CD4-positive, alpha-beta T cell treated with Interleukin-4 for 1 hour (primary cell): ENCODE measurements at regions not wholly inside any gene's neighbourhood (a gene's known extent, or its start where the extent isn't known, plus 50 kb on each side); places are given as distances from the start of the nearest gene placed in this dataset.
"Not testable (repeated sequence)": the region's sequence is repeated elsewhere in the genome, so short reads cannot be mapped to it uniquely, and the experiment has no call there.

Source experiments
- DNase-seq, 2 donors: peaks; one replicate each; pipeline ENCODE4 v3.0.0-alpha.2; 2020 to 2022

DNA sequence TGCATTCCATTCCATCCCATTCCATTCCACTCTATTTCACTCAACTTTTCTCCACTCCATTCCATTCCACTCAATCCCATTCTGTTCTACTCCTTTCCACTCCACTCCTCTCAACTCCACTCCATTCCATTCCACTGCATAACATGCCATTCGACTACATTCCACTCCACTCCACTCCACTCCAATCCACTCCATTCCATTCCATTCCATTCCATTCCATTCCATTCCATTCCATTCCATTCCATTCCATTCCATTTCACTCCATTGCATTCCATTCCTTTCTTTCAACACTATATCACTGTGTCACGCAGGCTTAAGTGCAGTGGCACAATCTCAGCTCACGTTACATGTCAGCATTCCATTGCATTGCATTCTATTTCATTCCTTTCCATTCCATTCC is 1430.4 kb downstream of the TSPY10 start:
- not testable (repeated sequence) for DNase-seq

DNA sequence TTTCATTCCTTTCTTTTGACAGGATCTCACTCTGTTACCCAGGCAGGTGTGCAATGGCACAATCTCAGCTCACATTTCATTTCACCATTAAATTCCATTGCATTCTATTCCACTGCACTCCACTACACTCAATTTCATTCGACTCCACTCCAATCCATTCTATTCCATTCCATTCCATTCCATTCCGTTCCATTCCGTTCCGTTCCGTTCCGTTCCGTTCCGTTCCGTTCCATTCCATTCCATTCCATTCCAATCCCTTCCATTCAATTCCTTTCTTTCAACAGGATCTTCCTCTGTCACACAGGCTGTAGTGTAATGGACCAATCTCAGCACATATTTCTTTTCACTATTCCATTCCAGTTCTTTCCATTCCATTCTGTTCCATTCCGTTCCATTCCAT is 1445.7 kb downstream of the TSPY10 start:
- no peak for DNase-seq

DNA sequence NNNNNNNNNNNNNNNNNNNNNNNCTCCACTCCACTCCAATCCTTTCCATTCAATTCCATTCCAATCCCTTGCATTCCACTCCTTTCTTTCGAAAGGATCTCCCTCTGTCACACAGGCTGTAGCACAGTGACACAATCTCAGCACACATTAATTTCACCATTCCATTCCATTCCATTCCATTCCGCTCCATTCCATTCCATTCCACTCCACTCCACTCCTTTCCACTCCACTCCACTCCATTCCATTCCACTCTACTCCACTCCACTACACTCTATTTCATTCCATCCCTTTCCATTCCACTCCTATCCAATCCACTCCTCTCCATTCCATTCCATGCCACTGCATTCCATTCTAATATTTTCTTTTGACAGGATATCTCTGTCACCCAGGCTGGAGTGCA is 1459.0 kb downstream of the TSPY10 start:
- DNase-seq = no peak

DNA sequence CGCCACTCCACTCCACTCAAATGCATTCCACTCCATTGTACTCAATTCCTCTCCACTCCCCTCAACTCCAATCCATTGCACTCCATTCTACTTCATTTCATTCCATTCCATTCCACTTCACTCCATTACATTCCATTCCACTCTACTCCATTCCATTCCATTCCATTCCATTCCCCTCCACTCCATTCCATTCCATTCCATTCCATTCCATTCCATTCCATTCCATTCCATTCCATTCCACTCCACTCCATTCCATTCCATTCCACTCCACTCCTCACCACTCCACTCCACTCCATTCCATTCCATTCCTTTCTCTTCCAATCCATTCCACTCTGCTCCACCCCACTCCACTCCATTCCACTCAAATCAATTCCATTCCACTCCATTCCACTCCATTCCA is 1459.9 kb downstream of the TSPY10 start:
- DNase-seq = no peak

DNA sequence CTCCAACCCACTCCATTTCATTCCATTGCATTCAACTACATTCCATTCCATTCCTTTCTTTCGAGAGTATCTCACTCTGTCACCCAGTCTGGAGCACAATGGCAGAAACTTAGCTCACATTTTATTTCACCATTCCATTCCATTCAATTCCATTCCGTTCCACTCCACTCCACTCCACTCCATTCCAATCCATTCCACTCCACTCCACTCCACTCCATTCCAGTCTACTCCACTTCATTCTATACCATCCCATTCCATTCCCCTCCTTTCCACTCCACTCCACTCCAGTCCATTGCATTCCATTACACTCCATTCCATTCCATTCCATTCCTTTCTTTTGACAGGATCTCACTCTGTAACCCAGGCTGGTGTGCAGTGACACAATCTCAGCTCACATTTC is 1466.3 kb downstream of the TSPY10 start:
- no peak for DNase-seq

DNA sequence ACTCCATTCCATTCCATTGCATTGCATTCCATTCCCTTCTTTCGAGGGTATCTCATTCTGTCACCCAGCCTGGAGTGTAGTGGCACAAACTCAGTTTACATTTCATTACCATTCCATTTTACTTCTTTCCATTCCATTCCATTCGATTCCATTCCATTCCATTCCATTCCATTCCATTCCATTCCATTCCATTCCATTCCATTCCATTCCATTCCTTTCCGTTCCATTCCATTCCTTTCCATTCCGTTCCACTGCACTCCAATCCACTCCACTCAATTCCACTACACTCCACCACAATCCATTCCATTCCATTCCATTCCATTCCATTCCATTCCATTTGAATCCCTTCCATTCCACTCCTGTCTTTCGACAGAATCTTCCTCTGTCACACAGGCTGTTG is 1472.0 kb downstream of the TSPY10 start:
- DNase-seq = peak in 1 of 2 donors; percentile 5

DNA sequence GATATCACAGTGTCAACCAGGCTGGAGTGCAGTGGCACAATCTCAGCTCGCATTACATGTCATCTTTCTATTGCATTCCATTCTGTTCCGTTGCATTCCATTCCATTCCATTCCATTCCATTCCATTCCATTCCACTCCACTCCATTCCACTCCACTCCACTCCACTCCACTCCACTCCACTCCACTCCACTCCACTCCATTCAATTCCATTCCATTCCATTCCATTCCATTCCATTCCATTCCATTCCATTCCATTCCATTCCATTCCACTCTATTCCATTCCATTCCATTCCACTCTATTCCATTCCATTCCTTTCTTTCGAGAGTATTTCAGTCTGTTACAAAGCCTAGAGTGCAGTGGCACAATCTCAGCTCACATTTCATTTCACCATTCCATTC is 1486.5 kb downstream of the TSPY10 start:
- not testable (repeated sequence) for DNase-seq

DNA sequence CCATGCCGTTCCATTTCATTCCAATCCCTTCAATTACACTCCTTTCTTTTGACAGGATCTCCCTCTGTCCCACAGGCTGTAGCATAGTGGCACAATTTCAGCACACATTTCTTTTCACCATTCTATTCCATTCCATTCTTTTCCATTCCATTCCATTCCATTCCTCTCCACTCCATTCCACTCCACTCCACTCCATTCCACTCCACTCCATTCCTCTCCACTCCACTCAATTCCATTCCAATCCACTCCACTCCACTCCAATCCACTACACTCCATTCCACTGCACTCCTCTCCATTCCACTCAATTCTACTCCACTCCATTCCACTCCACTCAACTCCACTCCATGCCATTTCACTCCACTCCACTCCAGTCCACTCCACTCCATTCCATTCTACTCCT is 1495.1 kb downstream of the TSPY10 start:
- no peak for DNase-seq

DNA sequence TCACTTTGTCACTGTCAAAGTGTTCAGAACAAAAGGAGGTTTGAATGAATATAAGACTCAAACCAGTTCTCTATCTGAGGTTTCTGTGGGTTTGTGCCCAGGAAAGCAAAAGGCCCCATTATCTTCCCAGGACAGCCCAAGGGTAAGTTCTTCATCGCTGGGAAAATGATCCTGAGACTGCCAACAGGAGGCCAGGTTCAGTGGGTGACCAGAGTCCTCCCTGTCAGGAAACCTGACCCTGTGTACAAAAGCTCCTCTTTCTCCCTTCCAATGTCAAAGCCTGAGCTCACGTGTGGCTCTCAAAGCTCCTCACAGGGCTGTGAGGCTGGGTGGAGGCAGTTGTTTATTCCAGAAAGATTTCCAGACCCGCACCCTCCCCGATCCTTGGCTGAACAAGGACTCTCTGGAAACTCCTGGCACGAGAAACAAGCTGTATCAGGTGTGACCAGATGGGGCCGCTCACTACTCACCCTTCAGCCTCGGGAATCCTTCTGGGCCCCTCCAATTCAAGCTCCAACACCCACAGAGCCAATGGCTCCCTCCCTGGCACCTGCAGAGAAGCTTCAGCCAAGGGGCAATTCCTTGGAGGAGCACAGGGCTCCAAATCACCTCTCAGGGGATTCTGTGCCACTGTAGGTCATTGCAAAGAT is 1516.7 kb downstream of the TSPY10 start:
- DNase-seq = no peak

DNA sequence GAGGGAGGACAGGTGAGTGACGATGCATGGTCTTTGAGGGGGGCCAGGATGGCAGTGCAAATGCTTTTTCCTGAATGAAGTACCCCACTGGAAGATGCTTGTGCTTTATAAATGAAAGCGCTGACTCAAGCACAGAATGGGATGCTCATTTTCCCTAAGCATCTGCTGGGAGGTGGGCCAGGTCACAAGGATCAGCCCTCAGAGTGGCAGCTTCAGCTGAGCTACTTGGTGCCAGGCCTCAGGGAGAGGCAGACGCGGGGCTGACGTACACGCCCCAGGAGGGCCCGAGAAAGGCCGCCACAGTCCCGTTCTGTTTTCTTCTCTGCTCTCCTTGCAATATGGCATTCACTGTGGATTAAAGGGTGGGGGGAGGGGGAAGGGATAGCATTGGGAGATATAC is 1535.8 kb downstream of the TSPY10 start:
- no peak for DNase-seq

DNA sequence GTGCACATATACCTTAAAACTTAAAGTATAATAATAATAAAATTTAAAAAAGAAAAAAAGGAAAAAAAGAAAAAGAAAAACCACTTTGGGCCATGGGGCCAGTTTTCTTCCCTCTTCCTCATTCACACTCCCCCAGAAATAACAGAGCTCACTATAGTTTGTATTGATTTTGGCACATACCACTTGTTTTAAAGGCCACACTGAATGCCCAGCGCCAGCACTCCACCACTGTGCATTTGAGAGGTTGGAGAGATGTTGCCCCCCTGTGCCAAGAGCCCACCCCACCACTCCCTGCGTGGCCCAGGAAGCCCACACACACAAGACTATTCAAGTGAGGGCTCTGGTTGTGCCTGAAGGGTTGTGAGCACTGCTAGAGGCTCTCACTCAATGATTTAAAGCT is 1536.3 kb downstream of the TSPY10 start:
- no peak for DNase-seq

DNA sequence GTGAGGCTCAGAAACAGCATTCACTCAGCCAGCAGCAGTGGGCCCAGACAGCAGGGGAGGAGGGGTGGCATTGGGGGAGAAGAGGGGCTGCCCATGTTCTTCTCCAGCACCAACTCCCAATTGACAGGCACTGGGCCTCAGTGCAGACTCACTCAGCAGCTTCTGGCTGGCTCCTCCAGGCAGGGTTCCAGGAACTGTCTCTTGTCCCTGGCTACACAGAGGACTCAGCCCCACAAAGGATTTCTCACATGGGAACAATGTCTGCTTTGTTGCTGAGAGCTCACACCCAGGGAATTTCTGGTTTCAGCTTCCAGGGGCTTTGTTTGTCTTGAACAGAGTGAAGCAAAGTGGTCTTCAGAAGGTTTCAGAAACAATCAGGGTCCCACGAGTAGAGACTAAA is 1536.7 kb downstream of the TSPY10 start:
- DNase-seq = no peak

DNA sequence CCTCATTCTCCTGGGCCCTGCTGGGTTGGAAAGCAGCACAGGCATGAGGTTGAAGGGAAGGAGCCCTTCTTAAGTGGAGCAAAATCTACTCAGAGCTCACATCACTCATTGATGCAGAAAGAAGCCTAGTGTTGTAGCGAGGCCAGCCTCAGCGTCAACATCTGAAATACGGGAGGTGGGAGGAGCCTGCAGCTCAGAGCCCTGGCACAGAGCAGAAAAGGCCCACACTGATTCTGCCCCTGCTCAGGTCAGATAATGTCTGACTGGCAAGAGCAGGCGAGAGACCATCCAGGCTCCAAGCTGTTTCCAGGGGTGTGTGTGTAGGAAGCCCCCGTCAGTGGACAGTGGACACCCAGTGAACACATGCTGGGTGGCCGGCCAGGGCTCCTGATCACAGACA is 1541.6 kb downstream of the TSPY10 start:
- DNase-seq = no peak

DNA sequence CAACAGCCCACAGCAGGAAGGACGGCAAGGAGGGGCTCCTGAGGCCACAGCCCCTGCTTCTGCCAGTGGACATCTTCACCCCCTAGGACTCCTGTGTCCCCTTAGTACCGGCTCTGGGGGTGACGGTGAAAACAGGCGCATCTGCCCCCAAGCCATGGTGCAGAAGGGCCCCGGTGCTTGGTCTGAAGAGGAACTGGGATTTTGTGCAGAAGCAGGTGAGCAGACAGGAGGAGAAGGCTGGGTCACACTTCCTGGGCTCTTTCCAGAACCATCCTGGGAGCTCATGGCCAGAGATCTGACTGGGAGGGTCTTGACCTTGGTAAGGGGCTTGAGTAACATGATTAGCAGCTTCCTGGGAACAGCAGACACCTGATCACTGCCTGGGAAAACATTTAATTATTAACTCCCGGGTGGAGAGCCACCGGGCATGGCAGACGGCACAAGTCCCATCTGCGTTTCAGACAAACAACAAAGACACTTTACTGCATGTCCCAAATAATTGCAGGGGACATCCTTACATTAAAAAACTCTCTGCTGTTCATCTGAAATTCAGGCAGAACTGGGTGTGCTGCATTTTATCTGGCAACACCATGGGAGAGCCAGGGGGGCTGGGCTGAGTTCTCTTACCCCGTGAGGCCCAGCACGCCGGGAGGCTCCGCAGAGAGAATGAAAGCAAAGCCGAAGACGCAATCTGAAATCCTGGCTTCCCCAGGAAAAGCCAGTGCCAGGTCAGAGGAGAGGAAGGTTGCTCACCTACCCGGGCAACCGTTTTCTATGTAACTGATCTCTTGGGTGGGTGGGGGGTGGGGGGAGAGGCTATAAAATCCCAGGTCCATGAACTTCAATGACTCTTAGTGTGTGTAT is 1542.8 kb downstream of the TSPY10 start:
- DNase-seq = no peak

DNA sequence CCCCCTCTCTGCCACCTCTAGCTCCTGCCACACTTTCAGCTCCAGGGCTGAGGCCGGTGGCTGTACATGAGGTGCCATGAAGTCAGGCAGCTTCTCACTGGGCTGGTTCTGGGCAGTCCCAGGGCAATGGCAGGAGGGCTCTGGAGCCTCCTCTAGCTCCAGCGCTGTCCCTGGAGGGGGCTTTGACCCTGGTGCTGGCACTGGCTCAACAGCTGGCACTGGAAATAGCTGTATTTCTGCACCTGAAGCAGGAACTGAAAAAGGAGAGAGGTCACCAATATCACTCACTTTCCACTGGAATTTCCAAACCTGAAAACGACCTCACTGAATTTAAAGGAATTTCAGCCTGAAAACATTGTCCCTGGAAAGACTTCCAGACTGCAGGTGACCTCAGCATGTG is 1558.1 kb downstream of the TSPY10 start:
- not testable (repeated sequence) for DNase-seq

DNA sequence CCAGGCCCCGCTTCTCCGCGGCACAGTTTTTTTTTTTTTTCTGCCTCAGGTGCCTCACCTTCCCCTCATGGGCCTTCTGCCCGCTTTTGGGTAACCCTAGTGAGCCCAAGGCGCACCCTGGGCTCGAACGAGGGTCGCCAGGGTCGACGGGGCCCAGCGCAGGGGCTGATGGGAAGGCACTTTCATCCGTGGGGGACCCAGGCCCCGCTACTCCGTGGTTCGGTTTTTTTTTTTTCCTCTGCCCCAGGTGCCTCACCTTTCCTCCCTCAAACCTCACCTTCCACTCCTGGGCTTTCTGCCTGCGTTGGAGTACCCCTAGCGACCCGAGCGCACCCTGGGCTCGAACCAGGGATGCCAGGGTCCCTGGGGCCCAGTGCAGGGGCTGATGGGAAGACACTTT is 1569.8 kb downstream of the TSPY10 start:
- DNase-seq = not testable (repeated sequence)

DNA sequence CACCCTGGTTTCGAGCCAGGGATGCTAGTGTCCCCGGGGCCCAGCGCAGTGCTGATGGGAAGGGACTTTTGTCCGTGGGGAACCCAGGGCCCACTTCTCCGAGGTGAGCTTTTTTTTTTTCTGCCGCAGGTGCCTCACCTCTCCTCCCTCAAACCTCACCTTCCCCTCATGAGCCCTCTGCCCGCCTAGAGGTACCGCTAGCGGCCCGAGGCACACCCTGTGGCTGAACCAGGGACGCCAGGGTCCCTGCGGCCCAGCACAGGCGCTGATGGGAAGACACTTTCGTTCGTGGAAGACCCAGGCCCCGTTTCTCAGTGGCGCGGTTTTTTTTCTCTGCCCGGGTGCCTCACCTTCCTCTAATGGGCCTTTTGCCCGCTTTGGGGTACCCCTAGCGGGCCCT is 1570.7 kb downstream of the TSPY10 start:
- DNase-seq = not testable (repeated sequence)

DNA sequence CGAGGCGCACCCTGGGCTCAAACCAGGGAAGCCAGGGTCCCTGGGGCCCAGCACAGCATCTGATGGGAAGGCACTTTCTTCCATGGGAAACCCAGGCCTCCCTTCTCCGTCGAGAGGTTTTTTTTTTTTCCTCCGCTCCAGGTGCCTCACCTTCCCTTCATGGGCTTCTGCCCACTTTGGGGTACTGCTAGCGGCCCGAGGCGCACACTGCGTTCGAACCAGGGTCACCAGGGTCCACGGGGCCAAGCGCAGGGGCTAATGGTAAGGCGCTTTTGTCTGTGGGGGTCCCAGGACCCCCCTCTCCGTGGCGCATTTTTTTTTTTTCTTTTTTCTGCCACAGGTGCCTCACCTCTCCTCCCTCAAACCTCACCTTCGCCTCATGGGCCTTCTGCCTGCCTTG is 1571.3 kb downstream of the TSPY10 start:
- DNase-seq = no peak

DNA sequence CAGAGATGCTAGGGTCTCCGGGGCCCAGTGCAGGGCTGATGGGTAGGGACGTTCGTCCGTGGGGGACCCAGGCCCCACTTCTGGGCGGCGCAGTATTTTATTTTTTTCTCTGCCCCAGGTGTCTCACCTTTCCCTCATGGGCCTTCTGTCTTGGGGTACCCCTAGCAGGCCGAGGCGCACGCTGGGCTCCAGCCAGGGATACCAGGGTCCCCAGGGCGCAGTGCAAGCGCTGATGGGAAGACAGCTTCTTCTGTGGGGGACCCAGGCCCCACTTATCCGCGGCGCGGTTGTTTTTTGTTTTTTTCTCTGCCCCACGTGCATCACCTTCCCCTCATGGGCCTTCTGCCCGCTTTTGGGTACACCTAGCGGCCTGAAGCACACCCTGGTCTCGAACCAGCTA is 1572.8 kb downstream of the TSPY10 start:
- not testable (repeated sequence) for DNase-seq

DNA sequence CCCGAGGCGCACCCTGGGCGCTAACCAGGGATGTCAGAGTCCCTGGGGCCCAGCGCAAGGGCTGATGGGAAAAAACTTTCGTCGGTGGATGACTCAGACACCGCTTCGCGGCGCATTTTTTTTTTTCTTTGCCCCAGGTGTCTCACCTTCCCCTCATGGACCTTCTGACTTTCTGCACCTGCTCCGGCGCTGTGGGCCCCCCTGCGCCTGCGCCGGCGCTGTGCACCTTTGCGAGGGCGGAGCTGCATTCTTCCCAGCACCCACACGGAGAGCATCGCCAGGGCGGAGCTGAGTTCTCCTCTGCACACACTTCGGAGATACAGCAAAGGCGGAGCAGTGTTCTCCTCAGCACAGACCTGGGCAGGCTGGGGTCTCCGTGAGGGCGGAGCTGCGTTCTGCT is 1575.3 kb downstream of the TSPY10 start:
- not testable (repeated sequence) for DNase-seq

DNA sequence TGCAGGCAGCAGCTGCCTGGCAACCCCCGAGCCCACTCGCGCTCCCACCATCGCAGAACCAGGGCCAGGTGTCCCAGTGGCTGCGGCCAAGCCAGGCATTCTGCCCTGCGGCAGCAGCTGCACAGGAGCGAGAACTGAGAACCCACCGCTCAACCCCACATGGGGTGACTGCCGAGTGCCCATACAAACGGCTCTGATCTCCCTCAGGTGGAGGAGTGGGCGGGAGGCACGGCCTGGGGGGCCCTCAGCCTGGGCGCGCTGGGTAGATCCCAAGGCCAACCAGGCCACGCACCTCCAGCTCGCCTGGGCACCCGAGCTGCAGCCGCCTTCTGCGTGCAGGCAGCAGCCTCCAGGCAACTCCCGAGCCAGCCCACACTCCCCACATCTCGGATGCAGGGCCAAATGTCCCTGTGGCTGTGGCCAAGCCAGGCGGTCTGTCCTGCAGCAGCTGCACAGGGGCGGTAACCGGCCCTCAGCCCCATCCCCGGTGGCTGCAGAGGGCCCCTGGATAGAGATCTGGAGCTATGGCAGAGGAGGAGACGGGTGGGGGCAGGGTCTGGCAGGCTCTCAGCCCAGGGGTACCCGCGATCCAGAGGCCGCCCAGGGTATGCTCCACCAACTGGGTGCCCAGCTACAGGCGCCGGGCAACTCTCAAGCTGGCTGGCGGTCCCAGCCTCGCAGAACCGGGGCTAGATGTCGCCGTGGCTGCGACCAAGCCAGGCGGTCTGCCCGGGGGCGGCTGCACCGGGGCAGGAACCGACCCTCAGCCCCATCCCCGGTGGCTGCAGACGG is 1579.6 kb downstream of the TSPY10 start:
- not testable (repeated sequence) for DNase-seq

DNA sequence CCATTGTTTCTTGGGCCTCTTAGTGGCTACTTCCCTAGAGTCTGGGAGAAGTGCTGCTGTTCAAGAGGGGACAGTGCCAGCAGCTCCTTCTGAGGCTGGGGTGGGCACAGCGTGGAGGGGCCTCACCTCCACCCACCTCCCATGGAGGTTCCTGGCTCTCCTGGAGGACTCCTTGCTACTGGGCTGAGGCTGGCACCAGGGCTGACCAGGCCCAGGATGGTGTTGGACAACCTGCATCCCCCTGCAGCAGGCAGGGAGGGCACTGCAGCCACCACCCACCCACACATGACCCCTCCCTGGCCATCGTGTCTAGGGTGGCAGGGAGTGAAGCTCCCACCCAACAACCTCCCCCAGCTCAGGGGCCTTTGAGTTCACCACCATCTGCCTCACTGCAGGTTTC is 1549.3 kb upstream of the USP9Y start:
- not testable (repeated sequence) for DNase-seq

DNA sequence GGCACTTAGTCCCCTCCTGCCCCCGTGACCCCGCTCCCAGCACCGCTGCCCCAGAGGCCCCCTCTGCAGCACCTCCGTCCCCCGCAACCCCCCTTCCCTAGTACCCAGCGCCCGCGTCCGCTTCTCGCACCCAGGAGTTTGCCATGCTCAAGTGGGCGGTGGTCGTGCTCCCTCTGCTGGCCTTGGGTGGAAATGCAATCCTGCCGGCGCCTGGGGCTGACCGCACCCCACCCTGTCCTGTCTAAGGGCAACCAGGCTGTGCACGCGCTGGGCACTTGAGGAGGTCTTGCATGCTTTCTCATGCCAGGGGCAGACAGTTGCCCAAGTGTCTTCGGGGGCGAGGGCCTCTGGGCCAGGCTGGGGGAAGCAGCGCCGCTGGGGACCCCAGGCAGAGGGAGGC is 1544.9 kb upstream of the USP9Y start:
- DNase-seq = not testable (repeated sequence)

DNA sequence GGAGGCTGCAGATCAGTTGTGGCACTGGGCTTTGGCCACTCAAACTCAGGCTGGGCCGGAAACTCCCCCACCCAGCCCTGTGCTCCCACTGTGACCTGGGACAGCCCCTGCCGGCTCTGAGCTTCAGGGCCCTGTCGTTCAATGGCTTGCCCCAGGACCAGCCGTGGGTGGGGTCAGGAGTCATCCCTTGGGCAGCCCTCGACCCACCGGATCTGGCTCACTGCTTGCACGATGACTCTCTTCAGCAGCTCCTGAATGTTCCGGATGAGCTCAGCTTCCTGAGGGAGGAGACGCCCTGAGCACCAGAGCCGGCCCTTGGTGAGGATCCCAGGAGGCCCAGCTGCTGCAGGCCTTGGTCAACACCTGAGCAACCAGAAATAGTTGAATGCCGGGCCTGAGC is 1544.2 kb upstream of the USP9Y start:
- not testable (repeated sequence) for DNase-seq
